H9 (cell line): ENCODE measurements at regions not wholly inside any gene's neighbourhood (a gene's known extent, or its start where the extent isn't known, plus 50 kb on each side); places are given as distances from the start of the nearest gene placed in this dataset.

Experiments used
- DNase-seq: peaks from one replicate; pipeline ENCODE4 v3.0.0-alpha.2; 2017
- H2AFZ ChIP-seq: one replicate; pipeline ENCODE4 v1.6.1; 2013; ENCODE audit warnings: mild to moderate bottlenecking, low read length, control low read depth, moderate library complexity
- H2AK5ac ChIP-seq: 2 replicates; pipeline ENCODE4 v1.6.1; 2013; ENCODE audit warnings: low read length, control low read depth, mixed read lengths; ENCODE audit not compliant: insufficient read length
- H2BK120ac ChIP-seq: one replicate; pipeline ENCODE4 v1.6.1; 2013; ENCODE audit warnings: low read depth, mild to moderate bottlenecking, low read length, control low read depth, inconsistent platforms; ENCODE audit not compliant: poor library complexity, severe bottlenecking
- H2BK12ac ChIP-seq: 2 replicates; pipeline ENCODE4 v1.6.1; 2013; ENCODE audit warnings: low read length, control low read depth, mixed read lengths, low read depth; ENCODE audit not compliant: insufficient read length
- H2BK15ac ChIP-seq: 2 replicates; pipeline ENCODE4 v1.6.1; 2013; ENCODE audit warnings: low read depth, low read length, control low read depth
- H2BK20ac ChIP-seq: one replicate; pipeline ENCODE4 v1.6.1; 2013; ENCODE audit warnings: low read depth, mild to moderate bottlenecking, low read length, control low read depth, inconsistent platforms; ENCODE audit not compliant: poor library complexity, severe bottlenecking
- H2BK5ac ChIP-seq: 2 replicates; pipeline ENCODE4 v1.6.1; 2013; ENCODE audit warnings: low read length, control low read depth, mixed read lengths; ENCODE audit not compliant: insufficient read length
- H3K14ac ChIP-seq: 2 replicates; pipeline ENCODE4 v1.6.1; 2013; ENCODE audit warnings: low read length, control low read depth; ENCODE audit not compliant: insufficient read depth
- H3K18ac ChIP-seq: 2 replicates; pipeline ENCODE4 v1.6.1; 2013; ENCODE audit warnings: low read depth, mild to moderate bottlenecking, mixed read lengths, low read length, control low read depth; ENCODE audit not compliant: insufficient read length
- H3K23ac ChIP-seq: 2 replicates; pipeline ENCODE4 v1.6.1; 2013; ENCODE audit warnings: low read length, control low read depth, mixed read lengths, low read depth; ENCODE audit not compliant: insufficient read length
- H3K23me2 ChIP-seq: 2 replicates; pipeline ENCODE4 v1.6.1; 2013; ENCODE audit warnings: low read depth, mild to moderate bottlenecking, mixed read lengths, low read length, control low read depth; ENCODE audit not compliant: insufficient read length, poor library complexity, severe bottlenecking
- H3K27ac ChIP-seq: 2 replicates; pipeline ENCODE4 v1.5.1; 2013; ENCODE audit warnings: low read length, control low read depth, mixed read lengths, low read depth; ENCODE audit not compliant: insufficient read length
- H3K27me3 ChIP-seq: 2 replicates; pipeline ENCODE4 v1.6.1; 2013; ENCODE audit warnings: low read length, control low read depth, inconsistent platforms; ENCODE audit not compliant: insufficient read depth
- H3K4ac ChIP-seq: 2 replicates; pipeline ENCODE4 v1.6.1; 2013; ENCODE audit warnings: low read depth, mild to moderate bottlenecking, control low read depth, inconsistent platforms, low read length, moderate library complexity
- H3K4me1 ChIP-seq: 2 replicates; pipeline ENCODE4 v1.6.1; 2013; ENCODE audit warnings: low read length, control low read depth, inconsistent platforms; ENCODE audit not compliant: insufficient read depth
- H3K4me2 ChIP-seq: 2 replicates; pipeline ENCODE4 v1.6.1; 2013; ENCODE audit warnings: low read length, control low read depth, mixed read lengths; ENCODE audit not compliant: insufficient read length, insufficient read depth
- H3K56ac ChIP-seq: 2 replicates; pipeline ENCODE4 v1.6.1; 2013; ENCODE audit warnings: low read depth, mild to moderate bottlenecking, mixed read lengths, low read length, control low read depth; ENCODE audit not compliant: insufficient read length
- H3K79me1 ChIP-seq: 2 replicates; pipeline ENCODE4 v1.6.1; 2013; ENCODE audit warnings: low read depth, mild to moderate bottlenecking, moderate library complexity, low read length, control low read depth, inconsistent platforms; ENCODE audit not compliant: insufficient read depth, poor library complexity, severe bottlenecking
- H3K79me2 ChIP-seq: 2 replicates; pipeline ENCODE4 v1.6.1; 2013; ENCODE audit warnings: low read length, control low read depth, inconsistent platforms; ENCODE audit not compliant: insufficient read depth
- H3K9ac ChIP-seq: 2 replicates; pipeline ENCODE4 v1.6.1; 2013; ENCODE audit warnings: low read length, control low read depth, mixed read lengths; ENCODE audit not compliant: insufficient read length; ENCODE audit errors: extremely low read depth
- H3K9me3 ChIP-seq: one replicate; pipeline ENCODE4 v1.6.1; 2013; ENCODE audit warnings: low read depth, low read length, inconsistent platforms; ENCODE audit not compliant: control insufficient read depth
- H3T11ph ChIP-seq: one replicate; pipeline ENCODE4 v1.6.1; 2013; ENCODE audit warnings: mild to moderate bottlenecking, low read length, control low read depth, inconsistent platforms
- H4K20me1 ChIP-seq: one replicate; pipeline ENCODE4 v1.6.1; 2013; ENCODE audit not compliant: control insufficient read depth, insufficient read length, insufficient read depth
- H4K5ac ChIP-seq: 2 replicates; pipeline ENCODE4 v1.6.1; 2013; ENCODE audit warnings: low read depth, mild to moderate bottlenecking, mixed read lengths, low read length, control low read depth; ENCODE audit not compliant: insufficient read length
- H4K8ac ChIP-seq: replicated peaks from 2 replicates; pipeline ENCODE4 v1.6.1; 2013; ENCODE audit warnings: low read length, control low read depth, mixed read lengths, low read depth; ENCODE audit not compliant: insufficient read length
- H4K91ac ChIP-seq: 2 replicates; pipeline ENCODE4 v1.6.1; 2013; ENCODE audit warnings: low read depth, mild to moderate bottlenecking, moderate library complexity, mixed read lengths, low read length, control low read depth; ENCODE audit not compliant: insufficient read length
- H3K27ac Mint-ChIP-seq, 3 experiments: 2 replicates in 2 of 3; 3 replicates in 1 of 3; pipeline ENCODE4 v1.8.0; 2020 to 2021; ENCODE audit warnings: mixed read lengths in 3 of 3, mild to moderate bottlenecking in 1 of 3, moderate library complexity in 1 of 3
- H3K27me3 Mint-ChIP-seq: 2 replicates; pipeline ENCODE4 v1.8.0; 2021; ENCODE audit warnings: low read depth, mild to moderate bottlenecking, moderate library complexity, mixed read lengths
- H3K36me3 Mint-ChIP-seq, 3 experiments: 2 replicates in 2 of 3; 3 replicates in 1 of 3; pipeline ENCODE4 v1.8.0; 2020 to 2021; ENCODE audit warnings: low read depth in 3 of 3, mixed read lengths in 3 of 3; ENCODE audit not compliant: insufficient read depth in 1 of 3
- H3K4me1 Mint-ChIP-seq, 2 experiments: 2 replicates each; pipeline ENCODE4 v1.8.0; 2020; ENCODE audit warnings: mixed read lengths in 2 of 2
- H3K4me3 Mint-ChIP-seq, 2 experiments: 2 replicates in 1 of 2; 3 replicates in 1 of 2; pipeline ENCODE4 v1.8.0; 2020 to 2021; ENCODE audit warnings: mild to moderate bottlenecking in 2 of 2, mixed read lengths in 2 of 2, moderate library complexity in 1 of 2
- H3K9me3 Mint-ChIP-seq, 2 experiments: 2 replicates in 1 of 2; 3 replicates in 1 of 2; pipeline ENCODE4 v1.8.0; 2020; ENCODE audit warnings: mild to moderate bottlenecking in 2 of 2, mixed read lengths in 2 of 2, moderate library complexity in 1 of 2
- WGBS: extraction: QIAGEN DNeasy Blood & Tissue Kit; methylation state at CpG from one replicate; pipeline ENCODE4 v1.1.7; 2013; ENCODE audit warnings: missing lambda C conversion rate, low lambda C conversion rate, mixed read lengths; ENCODE audit not compliant: insufficient read length; ENCODE audit errors: extremely low coverage; 5-methylcytosine and 5-hydroxymethylcytosine counted together
- TF ChIP-seq, protein P1 (sequence below): fragments of 200-600 bp; sonication (generic); conservative IDR thresholded peaks from 3 replicates; pipeline ENCODE4 v1.8.0; 2021; ENCODE audit warnings: antibody characterized with exemption, mild to moderate bottlenecking

DNA sequence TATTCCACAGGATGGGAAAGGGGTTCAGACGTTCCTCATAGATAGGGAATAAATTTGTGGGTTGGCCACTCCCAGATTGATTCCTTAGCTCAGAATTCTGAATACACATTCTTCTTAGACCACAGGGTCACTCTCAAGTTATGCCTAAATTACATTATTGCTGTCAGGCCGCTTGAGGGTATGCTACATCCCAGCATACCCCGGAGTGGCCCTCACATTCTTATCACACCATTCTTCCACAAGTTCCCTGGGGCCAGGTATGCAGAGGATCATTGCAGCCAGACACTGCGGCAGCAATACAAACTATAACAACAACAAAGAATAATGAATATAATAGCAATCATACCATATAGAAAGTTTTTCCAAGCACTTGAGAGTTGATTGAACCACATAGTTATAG lies 237.9 kb upstream of the SOX4 start:
- Histone ChIP-seq H3K27me3 (no peaks in the 10 kb centered on the region), H3T11ph (no peak overlapping the region), H3K18ac (no peak overlapping the region), H3K56ac (no peak overlapping the region), H3K4ac (no peak overlapping the region), H3K79me2 (no peaks in the 10 kb centered on the region), H2AFZ (no peak overlapping the region), H2BK15ac (no peak overlapping the region), H3K4me1 (no peaks in the 10 kb centered on the region), H3K79me1 (no peaks in the 10 kb centered on the region), H3K23ac (no peak overlapping the region), H2BK120ac (no peak overlapping the region), H4K8ac (no peak overlapping the region), H3K23me2 (no peaks in the 10 kb centered on the region), H3K9ac (no peak overlapping the region), H3K14ac (no peak overlapping the region), H2BK5ac (no peak overlapping the region), H2AK5ac (no peak overlapping the region), H2BK20ac (no peak overlapping the region), H4K20me1 (no peaks in the 10 kb centered on the region), H3K4me2 (no peak overlapping the region), H4K5ac (no peak overlapping the region), H4K91ac (no peak overlapping the region), H3K9me3 (no peaks in the 10 kb centered on the region), H3K27ac (no peak overlapping the region), H2BK12ac (no peak overlapping the region)
- no peaks in the 10 kb centered on the region for H3K9me3 Mint-ChIP-seq
- H3K4me3 Mint-ChIP-seq, result no peak overlapping the region
- no peaks in the 10 kb centered on the region for H3K27me3 Mint-ChIP-seq
- peaks cover 0 to 2% (median 0%) of the 10 kb centered on the region in 3 experiments; a peak in 2 of 7 replicates for H3K36me3 Mint-ChIP-seq
- WGBS, result no CpG with 5 or more reads among the region's 4 CpGs
- peaks cover 3 to 15% of the 10 kb centered on the region in 2 experiments; a peak in 3 of 4 replicates for H3K4me1 Mint-ChIP-seq
- TF ChIP-seq, protein P1, sequence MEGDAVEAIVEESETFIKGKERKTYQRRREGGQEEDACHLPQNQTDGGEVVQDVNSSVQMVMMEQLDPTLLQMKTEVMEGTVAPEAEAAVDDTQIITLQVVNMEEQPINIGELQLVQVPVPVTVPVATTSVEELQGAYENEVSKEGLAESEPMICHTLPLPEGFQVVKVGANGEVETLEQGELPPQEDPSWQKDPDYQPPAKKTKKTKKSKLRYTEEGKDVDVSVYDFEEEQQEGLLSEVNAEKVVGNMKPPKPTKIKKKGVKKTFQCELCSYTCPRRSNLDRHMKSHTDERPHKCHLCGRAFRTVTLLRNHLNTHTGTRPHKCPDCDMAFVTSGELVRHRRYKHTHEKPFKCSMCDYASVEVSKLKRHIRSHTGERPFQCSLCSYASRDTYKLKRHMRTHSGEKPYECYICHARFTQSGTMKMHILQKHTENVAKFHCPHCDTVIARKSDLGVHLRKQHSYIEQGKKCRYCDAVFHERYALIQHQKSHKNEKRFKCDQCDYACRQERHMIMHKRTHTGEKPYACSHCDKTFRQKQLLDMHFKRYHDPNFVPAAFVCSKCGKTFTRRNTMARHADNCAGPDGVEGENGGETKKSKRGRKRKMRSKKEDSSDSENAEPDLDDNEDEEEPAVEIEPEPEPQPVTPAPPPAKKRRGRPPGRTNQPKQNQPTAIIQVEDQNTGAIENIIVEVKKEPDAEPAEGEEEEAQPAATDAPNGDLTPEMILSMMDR, result no peak
- H3K27ac Mint-ChIP-seq, result no peak overlapping the region
- no peak for DNase-seq
